Astrocyte (in vitro differentiated cells and primary cell): ENCODE measurements at regions not wholly inside any gene's neighbourhood (a gene's known extent, or its start where the extent isn't known, plus 50 kb on each side); places are given as distances from the start of the nearest gene placed in this dataset.

Experiments
- DNase-seq: peaks from one replicate; pipeline ENCODE4 v3.0.0-alpha.2; 2010; ENCODE audit warnings: low read depth
- FAIRE-seq: peaks from 2 replicates; lab custom pipeline; 2011; peaks lifted over from hg19 to GRCh38; lab: Jason Lieb, UNC
- H2AFZ ChIP-seq: 2 replicates; pipeline ENCODE4 v1.6.0; 2012; ENCODE audit warnings: low read depth, low read length, inconsistent platforms
- H3K27ac ChIP-seq: 2 replicates; pipeline ENCODE4 v1.5.1; 2011; ENCODE audit warnings: low read depth, low read length, inconsistent platforms
- H3K27me3 ChIP-seq: 2 replicates; pipeline ENCODE4 v1.6.0; 2011; ENCODE audit warnings: low read length, inconsistent platforms; ENCODE audit not compliant: insufficient read depth
- H3K36me3 ChIP-seq: 2 replicates; pipeline ENCODE4 v1.5.1; 2011; ENCODE audit warnings: low read length, inconsistent platforms; ENCODE audit not compliant: insufficient read depth
- H3K4me1 ChIP-seq: 2 replicates; pipeline ENCODE4 v1.5.1; 2011; ENCODE audit warnings: low read length, inconsistent platforms; ENCODE audit not compliant: insufficient read depth
- H3K4me2 ChIP-seq: 2 replicates; pipeline ENCODE4 v1.6.0; 2012; ENCODE audit warnings: low read length, inconsistent platforms
- H3K4me3 ChIP-seq: 2 replicates; pipeline ENCODE4 v1.5.1; 2011; ENCODE audit warnings: low read depth, mild to moderate bottlenecking, low read length, inconsistent platforms; ENCODE audit not compliant: insufficient read depth
- H3K79me2 ChIP-seq: 2 replicates; pipeline ENCODE4 v1.6.0; 2012; ENCODE audit warnings: mild to moderate bottlenecking, low read length, inconsistent platforms; ENCODE audit not compliant: insufficient read depth
- H3K9ac ChIP-seq: 2 replicates; pipeline ENCODE4 v1.6.0; 2012; ENCODE audit warnings: mild to moderate bottlenecking, low read length, inconsistent platforms
- H3K9me3 ChIP-seq: 2 replicates; pipeline ENCODE4 v1.5.1; 2012; ENCODE audit warnings: low read depth, mild to moderate bottlenecking, low read length, inconsistent platforms; ENCODE audit not compliant: insufficient read depth
- H4K20me1 ChIP-seq: 2 replicates; pipeline ENCODE4 v1.6.0; 2012; ENCODE audit warnings: low read length, inconsistent platforms; ENCODE audit not compliant: insufficient read depth
- H3K27ac Mint-ChIP-seq: one replicate; pipeline ENCODE4 v1.8.0; 2021; ENCODE audit warnings: mild to moderate bottlenecking, mixed read lengths; ENCODE audit not compliant: unreplicated experiment
- H3K27me3 Mint-ChIP-seq: one replicate; pipeline ENCODE4 v1.8.0; 2021; ENCODE audit warnings: low read depth, mixed read lengths; ENCODE audit not compliant: unreplicated experiment
- H3K36me3 Mint-ChIP-seq: one replicate; pipeline ENCODE4 v1.8.0; 2021; ENCODE audit warnings: low read depth, mixed read lengths; ENCODE audit not compliant: unreplicated experiment
- H3K4me1 Mint-ChIP-seq: one replicate; pipeline ENCODE4 v1.8.0; 2021; ENCODE audit warnings: low read depth, mixed read lengths; ENCODE audit not compliant: unreplicated experiment
- H3K4me3 Mint-ChIP-seq: one replicate; pipeline ENCODE4 v1.8.0; 2021; ENCODE audit warnings: mild to moderate bottlenecking, moderate library complexity, mixed read lengths; ENCODE audit not compliant: unreplicated experiment
- H3K9me3 Mint-ChIP-seq: one replicate; pipeline ENCODE4 v1.8.0; 2021; ENCODE audit warnings: mild to moderate bottlenecking, mixed read lengths; ENCODE audit not compliant: unreplicated experiment
- EZH2 ChIP-seq: IDR thresholded peaks from 2 replicates; pipeline ENCODE4 v1.6.1; 2012; ENCODE audit warnings: mild to moderate bottlenecking, low read length, inconsistent platforms; ENCODE audit not compliant: insufficient read depth
- TF ChIP-seq, protein P1 (sequence below): IDR thresholded peaks from 2 replicates; pipeline ENCODE4 v1.5.1; 2011; ENCODE audit warnings: low read depth, mild to moderate bottlenecking, inconsistent platforms, low read length, moderate library complexity; ENCODE audit not compliant: insufficient read depth

- FAIRE-seq, result no peak
- Histone ChIP-seq H4K20me1 (no peaks in the 10 kb centered on the region), H3K27ac (no peak overlapping the region), H3K4me1 (no peaks in the 10 kb centered on the region), H2AFZ (no peak overlapping the region), H3K9me3 (peaks cover 4% of the 10 kb centered on the region), H3K79me2 (no peaks in the 10 kb centered on the region), H3K36me3 (no peaks in the 10 kb centered on the region), H3K9ac (no peak overlapping the region), H3K4me2 (no peak overlapping the region), H3K4me3 (no peak overlapping the region), H3K27me3 (peaks cover 2% of the 10 kb centered on the region)
- H3K4me1 Mint-ChIP-seq, result peaks cover 7% of the 10 kb centered on the region
- H3K4me3 Mint-ChIP-seq, result no peak overlapping the region
- H3K27me3 Mint-ChIP-seq, result no peaks in the 10 kb centered on the region
- no peak overlapping the region for H3K27ac Mint-ChIP-seq
- DNase-seq, result no peak
- TF ChIP-seq EZH2, result no peak
- TF ChIP-seq, protein P1, sequence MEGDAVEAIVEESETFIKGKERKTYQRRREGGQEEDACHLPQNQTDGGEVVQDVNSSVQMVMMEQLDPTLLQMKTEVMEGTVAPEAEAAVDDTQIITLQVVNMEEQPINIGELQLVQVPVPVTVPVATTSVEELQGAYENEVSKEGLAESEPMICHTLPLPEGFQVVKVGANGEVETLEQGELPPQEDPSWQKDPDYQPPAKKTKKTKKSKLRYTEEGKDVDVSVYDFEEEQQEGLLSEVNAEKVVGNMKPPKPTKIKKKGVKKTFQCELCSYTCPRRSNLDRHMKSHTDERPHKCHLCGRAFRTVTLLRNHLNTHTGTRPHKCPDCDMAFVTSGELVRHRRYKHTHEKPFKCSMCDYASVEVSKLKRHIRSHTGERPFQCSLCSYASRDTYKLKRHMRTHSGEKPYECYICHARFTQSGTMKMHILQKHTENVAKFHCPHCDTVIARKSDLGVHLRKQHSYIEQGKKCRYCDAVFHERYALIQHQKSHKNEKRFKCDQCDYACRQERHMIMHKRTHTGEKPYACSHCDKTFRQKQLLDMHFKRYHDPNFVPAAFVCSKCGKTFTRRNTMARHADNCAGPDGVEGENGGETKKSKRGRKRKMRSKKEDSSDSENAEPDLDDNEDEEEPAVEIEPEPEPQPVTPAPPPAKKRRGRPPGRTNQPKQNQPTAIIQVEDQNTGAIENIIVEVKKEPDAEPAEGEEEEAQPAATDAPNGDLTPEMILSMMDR, result no peak
- peaks cover 4% of the 10 kb centered on the region for H3K9me3 Mint-ChIP-seq
- no peaks in the 10 kb centered on the region for H3K36me3 Mint-ChIP-seq
Observed at GRCh38 chr10:21212348-21212747, 313.1 kb downstream of the SKIDA1 start.

DNA sequence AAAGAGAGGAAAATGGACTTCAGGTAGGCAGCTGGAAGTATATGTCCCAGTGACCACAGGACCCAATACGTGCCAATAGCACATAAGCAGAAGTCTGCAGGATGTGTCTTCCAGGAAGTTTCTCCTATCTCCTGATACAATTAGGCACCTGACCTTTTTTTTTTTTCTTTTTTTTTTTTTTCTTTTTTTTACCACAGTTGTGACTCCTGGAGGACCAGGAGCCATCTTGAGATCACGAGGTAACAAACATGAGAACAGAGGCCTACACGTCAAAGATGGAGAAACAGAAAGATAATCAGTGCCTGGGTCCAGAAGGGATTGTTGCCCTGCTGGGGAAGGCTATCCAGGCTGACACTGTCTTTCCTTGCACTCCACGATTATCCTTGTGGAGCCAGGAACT is 312.4 kb upstream of the NEBL start:
- FAIRE-seq, result no peak
- Histone ChIP-seq H3K79me2 (no peaks in the 10 kb centered on the region), H3K36me3 (no peaks in the 10 kb centered on the region), H3K4me3 (no peak overlapping the region), H4K20me1 (no peaks in the 10 kb centered on the region), H3K27ac (no peak overlapping the region), H2AFZ (no peak overlapping the region), H3K4me2 (no peak overlapping the region), H3K27me3 (peaks cover 2% of the 10 kb centered on the region), H3K4me1 (no peaks in the 10 kb centered on the region), H3K9me3 (peaks cover 4% of the 10 kb centered on the region), H3K9ac (no peak overlapping the region)
- no peak overlapping the region for H3K27ac Mint-ChIP-seq
- peaks cover 4% of the 10 kb centered on the region for H3K9me3 Mint-ChIP-seq
- TF ChIP-seq, protein P1, result no peak
- TF ChIP-seq EZH2, result no peak
- no peak for DNase-seq
- H3K36me3 Mint-ChIP-seq, result no peaks in the 10 kb centered on the region
- H3K4me3 Mint-ChIP-seq, result no peak overlapping the region
- no peaks in the 10 kb centered on the region for H3K27me3 Mint-ChIP-seq
- H3K4me1 Mint-ChIP-seq, result peaks cover 7% of the 10 kb centered on the region

DNA sequence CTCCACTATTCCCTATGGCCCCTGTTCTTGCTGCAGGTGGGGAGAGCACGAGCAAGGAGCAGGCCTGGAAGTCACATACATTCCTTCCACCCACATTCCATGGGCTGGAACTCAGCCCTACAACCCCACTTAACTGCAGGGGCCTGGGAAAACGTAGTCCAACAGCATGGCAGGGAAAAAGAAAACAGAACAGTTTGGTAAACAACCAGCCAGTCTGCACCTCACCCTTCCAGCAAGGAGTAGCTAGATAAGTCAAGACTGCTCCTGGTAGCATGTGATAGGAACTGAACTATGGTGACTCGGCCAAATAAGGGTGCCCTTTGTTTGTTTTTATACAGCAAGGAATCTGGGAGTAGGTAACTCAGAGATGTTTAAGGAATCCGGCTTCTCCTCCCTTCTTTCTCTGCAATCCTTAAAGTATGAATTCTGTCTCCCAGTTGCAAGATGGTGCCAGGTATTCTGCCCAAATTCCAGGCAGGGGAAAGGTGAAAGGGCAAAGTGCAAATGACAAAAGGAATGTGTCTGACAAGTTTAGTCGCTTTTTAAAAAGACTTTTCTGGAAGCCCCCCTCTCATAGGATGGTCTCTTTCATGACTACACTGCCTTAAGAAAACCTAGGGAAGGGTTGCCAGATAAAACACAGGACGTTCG is 311.7 kb upstream of the NEBL start:
- Histone ChIP-seq H3K9me3 (peaks cover 4% of the 10 kb centered on the region), H3K4me2 (no peak overlapping the region), H3K27me3 (no peaks in the 10 kb centered on the region), H4K20me1 (no peaks in the 10 kb centered on the region), H2AFZ (no peak overlapping the region), H3K27ac (no peak overlapping the region), H3K4me3 (no peak overlapping the region), H3K79me2 (no peaks in the 10 kb centered on the region), H3K36me3 (no peaks in the 10 kb centered on the region), H3K4me1 (no peaks in the 10 kb centered on the region), H3K9ac (no peak overlapping the region)
- Mint-ChIP-seq H3K9me3 (peaks cover 4% of the 10 kb centered on the region), H3K36me3 (no peaks in the 10 kb centered on the region), H3K27ac (peak overlapping the region; percentile 44), H3K27me3 (no peaks in the 10 kb centered on the region), H3K4me3 (no peak overlapping the region), H3K4me1 (peaks cover 7% of the 10 kb centered on the region)
- FAIRE-seq (no peak), DNase-seq (no peak)
- TF ChIP-seq EZH2, result no peak
- TF ChIP-seq, protein P1, result no peak
